Nephron progenitor cell (in vitro differentiated cells): ENCODE measurements at regions not wholly inside any gene's neighbourhood (a gene's known extent, or its start where the extent isn't known, plus 50 kb on each side); places are given as distances from the start of the nearest gene placed in this dataset.
A peak's percentile ranks its signal among the peaks of the same experiment; 100 is the strongest.

Experiments
- DNase-seq: peaks from one replicate; pipeline ENCODE4 v3.0.0; 2021
- H3K27ac Mint-ChIP-seq: 2 replicates; pipeline ENCODE4 v1.8.0; 2021; ENCODE audit warnings: mild to moderate bottlenecking, moderate library complexity, mixed read lengths
- H3K27me3 Mint-ChIP-seq: 2 replicates; pipeline ENCODE4 v1.8.0; 2021; ENCODE audit warnings: mild to moderate bottlenecking, low read depth, mixed read lengths; ENCODE audit not compliant: poor library complexity
- H3K36me3 Mint-ChIP-seq: 2 replicates; pipeline ENCODE4 v1.8.0; 2021; ENCODE audit warnings: low read depth, mixed read lengths
- H3K4me1 Mint-ChIP-seq: 2 replicates; pipeline ENCODE4 v1.8.0; 2021; ENCODE audit warnings: mixed read lengths
- H3K4me3 Mint-ChIP-seq: 2 replicates; pipeline ENCODE4 v1.8.0; 2021; ENCODE audit warnings: mild to moderate bottlenecking, moderate library complexity, mixed read lengths
- H3K9me3 Mint-ChIP-seq: 2 replicates; pipeline ENCODE4 v1.8.0; 2021; ENCODE audit warnings: mild to moderate bottlenecking, moderate library complexity, mixed read lengths
- TF ChIP-seq, protein P1 (sequence below): fragments of 200-600 bp; sonication (generic); IDR thresholded peaks from 2 replicates; pipeline ENCODE4 v1.5.0; 2021; ENCODE audit warnings: antibody characterized with exemption

- peaks cover 50% of the 10 kb centered on the region for H3K4me1 Mint-ChIP-seq
- peaks cover 67% of the 10 kb centered on the region for H3K27me3 Mint-ChIP-seq
- peak; percentile 45 for DNase-seq
- TF ChIP-seq, protein P1, sequence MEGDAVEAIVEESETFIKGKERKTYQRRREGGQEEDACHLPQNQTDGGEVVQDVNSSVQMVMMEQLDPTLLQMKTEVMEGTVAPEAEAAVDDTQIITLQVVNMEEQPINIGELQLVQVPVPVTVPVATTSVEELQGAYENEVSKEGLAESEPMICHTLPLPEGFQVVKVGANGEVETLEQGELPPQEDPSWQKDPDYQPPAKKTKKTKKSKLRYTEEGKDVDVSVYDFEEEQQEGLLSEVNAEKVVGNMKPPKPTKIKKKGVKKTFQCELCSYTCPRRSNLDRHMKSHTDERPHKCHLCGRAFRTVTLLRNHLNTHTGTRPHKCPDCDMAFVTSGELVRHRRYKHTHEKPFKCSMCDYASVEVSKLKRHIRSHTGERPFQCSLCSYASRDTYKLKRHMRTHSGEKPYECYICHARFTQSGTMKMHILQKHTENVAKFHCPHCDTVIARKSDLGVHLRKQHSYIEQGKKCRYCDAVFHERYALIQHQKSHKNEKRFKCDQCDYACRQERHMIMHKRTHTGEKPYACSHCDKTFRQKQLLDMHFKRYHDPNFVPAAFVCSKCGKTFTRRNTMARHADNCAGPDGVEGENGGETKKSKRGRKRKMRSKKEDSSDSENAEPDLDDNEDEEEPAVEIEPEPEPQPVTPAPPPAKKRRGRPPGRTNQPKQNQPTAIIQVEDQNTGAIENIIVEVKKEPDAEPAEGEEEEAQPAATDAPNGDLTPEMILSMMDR: no peak
- peaks cover 11% of the 10 kb centered on the region for H3K36me3 Mint-ChIP-seq
- no peak overlapping the region for H3K27ac Mint-ChIP-seq
- H3K9me3 Mint-ChIP-seq: peaks cover 20% of the 10 kb centered on the region
- H3K4me3 Mint-ChIP-seq: peak overlapping the region; percentile 47
These were observed 89.1 kb upstream of the RTL6 start for GRCh38 chr22:44586999-44587736.

- peaks cover 20% of the 10 kb centered on the region for H3K9me3 Mint-ChIP-seq
- H3K36me3 Mint-ChIP-seq: peaks cover 11% of the 10 kb centered on the region
- H3K4me1 Mint-ChIP-seq: peaks cover 45% of the 10 kb centered on the region
- TF ChIP-seq, protein P1: no peak
- H3K4me3 Mint-ChIP-seq: peak overlapping the region; percentile 47
- no peak for DNase-seq
- H3K27ac Mint-ChIP-seq: no peak overlapping the region
- peaks cover 72% of the 10 kb centered on the region for H3K27me3 Mint-ChIP-seq
These were observed 88.4 kb upstream of the RTL6 start for GRCh38 chr22:44586351-44586990.

- Mint-ChIP-seq H3K4me1 (peaks cover 45% of the 10 kb centered on the region), H3K4me3 (no peak overlapping the region), H3K27me3 (peaks cover 73% of the 10 kb centered on the region), H3K27ac (no peak overlapping the region), H3K9me3 (peaks cover 20% of the 10 kb centered on the region), H3K36me3 (peaks cover 11% of the 10 kb centered on the region)
- TF ChIP-seq, protein P1: no peak
- no peak for DNase-seq
These were observed 87.7 kb upstream of the RTL6 start for GRCh38 chr22:44585559-44586350.

GRCh38 chr22:44584256-44584902 lies 86.3 kb upstream of the RTL6 start:
- DNase-seq: no peak
- H3K4me1 Mint-ChIP-seq: peaks cover 45% of the 10 kb centered on the region
- no peak overlapping the region for H3K4me3 Mint-ChIP-seq
- H3K36me3 Mint-ChIP-seq: peaks cover 10% of the 10 kb centered on the region
- peaks cover 76% of the 10 kb centered on the region for H3K27me3 Mint-ChIP-seq
- TF ChIP-seq, protein P1: no peak
- peaks cover 14% of the 10 kb centered on the region for H3K9me3 Mint-ChIP-seq
- no peak overlapping the region for H3K27ac Mint-ChIP-seq

DNA sequence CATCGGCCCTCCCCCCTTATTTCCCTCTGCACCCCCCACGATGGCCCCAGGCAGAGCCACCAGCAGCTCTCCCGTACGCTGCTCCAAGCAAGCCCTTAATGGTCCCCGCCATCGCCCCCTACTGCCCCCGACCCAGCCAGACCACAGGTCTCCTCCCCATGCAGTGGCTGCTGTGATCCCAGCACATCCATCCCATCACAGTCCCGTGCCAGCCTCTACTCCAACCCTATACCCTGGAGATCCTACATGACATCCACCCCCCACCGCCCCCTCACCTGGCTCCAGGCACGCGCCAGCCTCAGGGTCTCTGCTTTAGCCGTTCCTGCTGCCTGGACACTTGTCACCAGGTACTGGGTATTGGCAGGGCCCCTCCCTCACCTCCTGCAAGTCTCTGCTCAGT lies 85.8 kb upstream of the RTL6 start:
- H3K4me1 Mint-ChIP-seq: peaks cover 45% of the 10 kb centered on the region
- H3K27me3 Mint-ChIP-seq: peaks cover 79% of the 10 kb centered on the region
- TF ChIP-seq, protein P1: no peak
- peaks cover 10% of the 10 kb centered on the region for H3K9me3 Mint-ChIP-seq
- no peak overlapping the region for H3K4me3 Mint-ChIP-seq
- H3K27ac Mint-ChIP-seq: no peak overlapping the region
- no peak for DNase-seq
- H3K36me3 Mint-ChIP-seq: peaks cover 7% of the 10 kb centered on the region
